ACC112 (cell line): ENCODE measurements at regions not wholly inside any gene's neighbourhood (a gene's known extent, or its start where the extent isn't known, plus 50 kb on each side); places are given as distances from the start of the nearest gene placed in this dataset.
"Not testable (repeated sequence)": the region's sequence is repeated elsewhere in the genome, so short reads cannot be mapped to it uniquely, and the experiment has no call there.

Experiments used
- H2AFZ ChIP-seq: fragments of 200-600 bp; sonication (generic); one replicate; pipeline ENCODE4 v1.6.0; 2017; ENCODE audit warnings: antibody characterized with exemption, low read length; ENCODE audit not compliant: unreplicated experiment
- H3K27ac ChIP-seq: fragments of 200-600 bp; sonication (generic); 2 replicates; pipeline ENCODE4 v1.5.1; 2014; ENCODE audit warnings: low read depth, mild to moderate bottlenecking, antibody characterized with exemption, low read length, moderate library complexity
- H3K27me3 ChIP-seq: fragments of 200-600 bp; sonication (generic); 2 replicates; pipeline ENCODE4 v1.6.1; 2014; ENCODE audit warnings: mild to moderate bottlenecking, antibody characterized with exemption, low read length, moderate library complexity, mixed read lengths; ENCODE audit not compliant: insufficient read depth
- H3K36me3 ChIP-seq: fragments of 200-600 bp; sonication (generic); 2 replicates; pipeline ENCODE4 v1.6.1; 2016; ENCODE audit warnings: mild to moderate bottlenecking, antibody characterized with exemption, low read length, moderate library complexity, mixed read lengths; ENCODE audit not compliant: insufficient read depth
- H3K4me1 ChIP-seq: fragments of 200-600 bp; sonication (generic); one replicate; pipeline ENCODE4 v1.6.1; 2016; ENCODE audit warnings: low read length, mixed read lengths; ENCODE audit not compliant: insufficient read depth, unreplicated experiment, control insufficient read depth
- H3K4me3 ChIP-seq: fragments of 200-600 bp; sonication (generic); 2 replicates; pipeline ENCODE4 v1.5.1; 2014; ENCODE audit warnings: mild to moderate bottlenecking, low read depth, low read length
- H3K79me2 ChIP-seq: fragments of 200-600 bp; sonication (generic); one replicate; pipeline ENCODE4 v1.6.0; 2016; ENCODE audit warnings: low read length; ENCODE audit not compliant: control insufficient read depth, unreplicated experiment, insufficient read depth

DNA sequence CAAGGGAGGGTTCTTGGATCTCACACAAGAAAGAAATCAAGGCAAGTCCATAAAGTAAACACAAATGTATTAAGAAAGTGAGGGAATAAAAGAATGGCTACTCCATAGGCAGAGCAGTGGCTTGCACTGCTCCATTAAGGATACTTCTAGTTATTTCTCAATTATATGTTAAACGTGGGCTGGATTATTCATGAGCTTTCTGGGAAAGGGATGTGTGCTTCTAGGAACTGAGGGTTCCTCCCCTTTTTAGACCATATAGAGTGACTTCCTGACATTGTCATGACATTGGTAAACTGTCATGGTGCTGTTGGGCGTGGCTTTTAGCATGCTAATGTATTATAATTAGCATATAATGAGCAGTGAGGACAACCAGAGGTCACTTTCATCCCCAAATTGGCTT is 108.4 kb downstream of the SPIN4 start:
- H3K27ac ChIP-seq, H2AFZ ChIP-seq, H3K4me1 ChIP-seq, H3K4me3 ChIP-seq, H3K27me3 ChIP-seq, H3K79me2 ChIP-seq, H3K36me3 ChIP-seq: not testable (repeated sequence)

GRCh38 chrX:63235963-63236362 is 115.2 kb downstream of the SPIN4 start:
- H3K27ac ChIP-seq, H3K27me3 ChIP-seq, H3K79me2 ChIP-seq, H3K36me3 ChIP-seq, H2AFZ ChIP-seq, H3K4me1 ChIP-seq, H3K4me3 ChIP-seq: not testable (repeated sequence)

GRCh38 chrX:63233013-63233412 is 118.1 kb downstream of the SPIN4 start:
- not testable (repeated sequence) for H3K27ac ChIP-seq, H3K36me3 ChIP-seq, H3K27me3 ChIP-seq, H3K4me3 ChIP-seq, H3K79me2 ChIP-seq, H3K4me1 ChIP-seq, H2AFZ ChIP-seq

DNA sequence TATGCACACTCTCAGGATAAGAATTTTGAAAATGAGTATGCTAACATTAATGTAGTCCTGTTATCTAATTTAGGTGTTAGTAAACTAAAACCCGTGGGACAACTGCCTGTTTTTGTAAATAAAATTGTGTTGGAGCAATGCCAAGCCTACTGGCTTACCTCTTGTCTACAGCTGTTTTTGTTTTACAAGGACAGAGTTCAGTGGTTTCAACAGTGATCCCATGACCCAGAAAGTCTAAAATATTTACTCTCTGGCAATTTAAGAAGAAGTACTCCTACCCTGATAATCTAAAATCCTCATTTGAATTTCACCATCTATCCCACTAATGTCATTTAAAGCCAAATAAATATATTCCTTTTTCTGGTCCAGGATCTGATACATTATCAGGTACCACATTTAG is 132.9 kb downstream of the SPIN4 start:
- H3K36me3 ChIP-seq, H3K4me1 ChIP-seq, H3K79me2 ChIP-seq, H3K27me3 ChIP-seq, H2AFZ ChIP-seq, H3K4me3 ChIP-seq, H3K27ac ChIP-seq: not testable (repeated sequence)

GRCh38 chrX:63217549-63217948 is 133.6 kb downstream of the SPIN4 start:
- H2AFZ ChIP-seq, H3K4me3 ChIP-seq, H3K4me1 ChIP-seq, H3K27me3 ChIP-seq, H3K36me3 ChIP-seq, H3K79me2 ChIP-seq, H3K27ac ChIP-seq: not testable (repeated sequence)

- not testable (repeated sequence) for H3K27me3 ChIP-seq, H3K4me3 ChIP-seq, H3K4me1 ChIP-seq, H2AFZ ChIP-seq, H3K27ac ChIP-seq, H3K36me3 ChIP-seq, H3K79me2 ChIP-seq
Observed at GRCh38 chrX:63209645-63210044, 141.5 kb downstream of the SPIN4 start.

- H3K4me3 ChIP-seq, H3K27ac ChIP-seq, H3K4me1 ChIP-seq, H2AFZ ChIP-seq, H3K36me3 ChIP-seq, H3K79me2 ChIP-seq, H3K27me3 ChIP-seq: not testable (repeated sequence)
Observed at GRCh38 chrX:63209128-63209527, 142.0 kb downstream of the SPIN4 start.

DNA sequence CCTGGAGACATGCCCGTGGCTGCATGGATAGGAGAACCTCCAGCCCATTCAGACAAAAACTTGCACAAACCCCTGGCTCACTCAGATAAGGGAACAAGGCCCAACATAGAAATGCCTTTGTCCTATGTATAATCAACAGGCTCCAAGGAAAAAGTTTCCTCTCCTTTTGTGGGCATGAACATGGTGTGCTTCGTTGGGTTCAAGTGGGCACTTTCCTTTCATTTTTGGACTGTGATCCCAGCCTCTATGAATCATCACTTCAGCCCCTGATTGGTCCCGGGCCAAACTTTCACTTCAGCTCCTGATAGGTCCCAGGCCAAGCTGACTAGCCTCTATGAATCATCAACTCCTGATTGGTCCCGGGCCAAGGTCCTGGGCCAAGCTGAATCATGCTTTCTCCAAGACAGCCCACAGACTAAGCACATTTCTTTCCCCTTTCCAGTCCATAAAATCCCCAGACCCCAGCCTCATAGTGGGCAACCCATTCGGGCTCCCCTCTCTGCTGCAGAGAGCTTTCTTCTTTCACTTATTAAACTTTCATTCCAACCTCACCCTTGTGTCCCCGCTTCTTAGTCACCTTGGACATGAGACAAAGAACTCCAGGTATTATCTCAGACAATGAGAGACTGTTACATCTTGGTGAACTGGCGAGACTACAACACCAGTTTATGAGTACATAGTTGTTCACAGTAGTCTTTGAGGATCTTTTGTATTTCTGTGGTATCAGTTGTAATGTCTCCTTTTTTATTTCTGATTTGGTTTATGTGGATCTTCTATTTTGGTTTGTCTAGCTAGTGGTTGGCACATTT is 146.7 kb downstream of the SPIN4 start:
- H2AFZ ChIP-seq, H3K79me2 ChIP-seq, H3K4me3 ChIP-seq, H3K4me1 ChIP-seq, H3K27ac ChIP-seq, H3K36me3 ChIP-seq, H3K27me3 ChIP-seq: not testable (repeated sequence)

DNA sequence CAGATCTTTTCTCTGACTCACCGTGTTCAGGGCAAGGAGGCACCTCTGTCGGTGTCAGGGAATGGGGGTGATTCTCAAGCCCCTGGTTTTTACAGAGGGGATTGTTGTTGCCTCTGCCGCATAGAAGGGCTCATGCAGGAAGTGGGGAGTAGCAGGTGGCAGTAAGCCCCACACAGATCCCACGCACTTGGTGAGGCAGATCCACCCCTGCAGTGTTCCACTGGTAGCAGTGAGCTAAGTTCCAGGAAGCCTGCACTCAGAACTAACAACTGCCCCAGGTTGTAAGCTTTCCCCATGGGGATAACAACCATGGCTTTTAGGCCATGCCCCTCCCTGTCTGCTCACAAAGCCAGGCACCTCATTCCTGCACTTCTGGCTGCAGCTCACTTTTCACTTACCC is 149.1 kb downstream of the SPIN4 start:
- not testable (repeated sequence) for H3K27me3 ChIP-seq, H3K27ac ChIP-seq, H3K4me1 ChIP-seq, H2AFZ ChIP-seq, H3K79me2 ChIP-seq, H3K36me3 ChIP-seq, H3K4me3 ChIP-seq

DNA sequence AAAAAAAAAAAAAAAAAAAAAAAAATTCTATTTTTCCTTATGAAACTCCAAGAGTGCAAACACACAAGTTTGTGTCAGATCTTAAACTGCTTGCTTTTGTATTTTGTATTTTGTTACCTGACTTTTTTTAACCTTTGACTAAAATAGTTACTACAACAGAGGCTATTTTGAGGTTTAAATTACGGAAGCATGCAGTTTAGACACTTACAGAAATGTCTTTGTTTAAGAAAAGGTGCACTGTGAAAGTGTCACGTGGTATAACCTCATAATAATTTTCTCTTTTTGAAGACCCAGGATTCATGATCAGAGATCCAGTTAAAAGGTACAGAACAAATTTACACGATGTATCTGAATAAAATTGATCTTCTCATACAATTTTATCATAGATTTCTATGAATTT is 152.4 kb downstream of the SPIN4 start:
- not testable (repeated sequence) for H3K36me3 ChIP-seq, H3K27me3 ChIP-seq, H3K79me2 ChIP-seq, H2AFZ ChIP-seq, H3K4me1 ChIP-seq, H3K27ac ChIP-seq, H3K4me3 ChIP-seq

- H3K4me1 ChIP-seq, H3K27me3 ChIP-seq, H2AFZ ChIP-seq, H3K27ac ChIP-seq, H3K4me3 ChIP-seq, H3K79me2 ChIP-seq, H3K36me3 ChIP-seq: not testable (repeated sequence)
Observed at GRCh38 chrX:63192366-63193041, 158.6 kb downstream of the SPIN4 start.
